T-cell (primary cell): ENCODE measurements at regions not wholly inside any gene's neighbourhood (a gene's known extent, or its start where the extent isn't known, plus 50 kb on each side); places are given as distances from the start of the nearest gene placed in this dataset.
A peak's percentile ranks its signal among the peaks of the same experiment; 100 is the strongest.
"Not testable (repeated sequence)": the region's sequence is repeated elsewhere in the genome, so short reads cannot be mapped to it uniquely, and the experiment has no call there.

Experiments used
- ATAC-seq, 4 experiments: fragments of 200-7000 bp in 3 of 4; fragments of 150-1000 bp in 1 of 4; cut with Tn5 transposase; replicated peaks in 1 of 4; 1 replicate in 3 of 4; 2 replicates in 1 of 4; pipeline ENCODE4 v1.10.0; 2021; ENCODE audit warnings: moderate library complexity in 3 of 4, mild to moderate bottlenecking in 2 of 4, moderate number of reproducible peaks in 1 of 4
- CTCF ChIA-PET, 2 donors: fragments of 300-600 bp; sonication (Branson Sonifier 250); formaldehyde crosslinking; loops; one replicate each; lab custom pipeline; 2022; ENCODE audit warnings: antibody characterized with exemption in 2 of 2; lab: Charles Lee
- POLR2A ChIA-PET, 2 donors: fragments of 300-600 bp; sonication (Branson Sonifier 250); formaldehyde crosslinking; loops; one replicate each; lab custom pipeline; 2022; ENCODE audit warnings: antibody characterized with exemption in 2 of 2; lab: Charles Lee
- DNase-seq, 35 experiments: peaks; one replicate each; pipeline versions ENCODE4 v3.0.0 to v3.0.0-alpha.2; 2013 to 2023
- H3K27ac ChIP-seq: one replicate; pipeline ENCODE4 v1.5.1; 2013; ENCODE audit warnings: low read length
- H3K27me3 ChIP-seq, 2 experiments: replicated peaks in 1 of 2; 1 replicate in 1 of 2; 2 replicates in 1 of 2; pipeline versions ENCODE4 v1.6.1 to v1.7.0; 2013; ENCODE audit warnings: low read length in 1 of 2, mixed read lengths in 1 of 2; ENCODE audit not compliant: control insufficient read depth in 2 of 2, insufficient read depth in 2 of 2; ENCODE audit errors: extremely low read depth in 1 of 2
- H3K36me3 ChIP-seq, 2 donors: 1 replicate in 1 of 2; 2 replicates in 1 of 2; pipeline versions ENCODE4 v1.6.1 to v1.7.0; 2013; ENCODE audit warnings: low read length in 1 of 2; ENCODE audit not compliant: control insufficient read depth in 2 of 2, insufficient read depth in 1 of 2; ENCODE audit errors: extremely low read depth in 1 of 2
- H3K4me1 ChIP-seq, 2 experiments: 1 replicate in 1 of 2; 2 replicates in 1 of 2; pipeline versions ENCODE4 v1.6.1 to v1.7.0; 2013; ENCODE audit warnings: low read length in 2 of 2, mixed read lengths in 1 of 2; ENCODE audit not compliant: insufficient read depth in 2 of 2, control insufficient read depth in 1 of 2; ENCODE audit errors: extremely low read depth in 1 of 2
- H3K4me3 ChIP-seq, 2 donors: 1 replicate in 1 of 2; 2 replicates in 1 of 2; pipeline versions ENCODE4 v1.5.1 to v1.7.0; 2013; ENCODE audit warnings: mild to moderate bottlenecking in 2 of 2, low read length in 1 of 2, moderate library complexity in 1 of 2; ENCODE audit not compliant: control insufficient read depth in 1 of 2; ENCODE audit errors: extremely low read depth in 1 of 2
- H3K9me3 ChIP-seq: 2 replicates; pipeline ENCODE4 v1.7.0; 2013
- H3K27ac Mint-ChIP-seq, 2 donors: one replicate each; pipeline ENCODE4 v1.8.0; 2020 to 2021; ENCODE audit warnings: mild to moderate bottlenecking in 2 of 2, mixed read lengths in 2 of 2
- H3K27me3 Mint-ChIP-seq, 2 donors: one replicate each; pipeline ENCODE4 v1.8.0; 2021 to 2022; ENCODE audit warnings: mixed read lengths in 2 of 2
- H3K36me3 Mint-ChIP-seq: one replicate; pipeline ENCODE4 v1.8.0; 2021; ENCODE audit warnings: mixed read lengths
- H3K4me1 Mint-ChIP-seq, 3 donors: one replicate each; pipeline ENCODE4 v1.8.0; 2020 to 2022; ENCODE audit warnings: mixed read lengths in 3 of 3, mild to moderate bottlenecking in 1 of 3
- H3K4me3 Mint-ChIP-seq, 3 donors: one replicate each; pipeline ENCODE4 v1.8.0; 2020 to 2022; ENCODE audit warnings: mild to moderate bottlenecking in 3 of 3, mixed read lengths in 3 of 3, moderate library complexity in 3 of 3
- H3K9me3 Mint-ChIP-seq, 3 donors: one replicate each; pipeline ENCODE4 v1.8.0; 2020 to 2022; ENCODE audit warnings: mixed read lengths in 3 of 3
- WGBS: methylation state at CpG from one replicate; pipeline ENCODE4 v1.1.5; 2013; ENCODE audit warnings: missing lambda C conversion rate; ENCODE audit not compliant: insufficient coverage; 5-methylcytosine and 5-hydroxymethylcytosine counted together

- Mint-ChIP-seq H3K36me3 (peaks cover 6% of the 10 kb centered on the region), H3K4me1 (peaks cover 31 to 42% (median 38%) of the 10 kb centered on the region in 3 donors), H3K27me3 (no peaks in the 10 kb centered on the region), H3K9me3 (peaks cover 0 to 20% (median 4%) of the 10 kb centered on the region in 3 donors), H3K4me3 (peak overlapping the region in 1 of 3 donors; percentile 48), H3K27ac (peak overlapping the region; percentile 23 to 42)
- ATAC-seq (peak in 3 of 4 experiments; percentile 55 to 65 (median 57)), DNase-seq (peak in 5 of 35 experiments; percentile 5 to 38 (median 12))
- ChIA-PET POLR2A (no interaction called here), CTCF (no interaction called here)
- H3K36me3 ChIP-seq: no peaks in the 10 kb centered on the region
- H3K27me3 ChIP-seq: no peaks in the 10 kb centered on the region
- peak overlapping the region; percentile 18 for H3K27ac ChIP-seq
- peaks cover 6 to 7% of the 10 kb centered on the region in 2 experiments for H3K4me1 ChIP-seq
- WGBS: 42% methylated on average over 2 of the region's 6 CpGs
- H3K9me3 ChIP-seq: no peaks in the 10 kb centered on the region
- H3K4me3 ChIP-seq: no peak overlapping the region
These were observed 72.4 kb upstream of the GNAQ start for GRCh38 chr9:78103971-78104433.

- H3K27ac ChIP-seq: no peak overlapping the region
- H3K27me3 ChIP-seq: no peaks in the 10 kb centered on the region
- no peaks in the 10 kb centered on the region for H3K36me3 ChIP-seq
- 80% methylated on average over 1 of the region's 2 CpGs for WGBS
- no peaks in the 10 kb centered on the region for H3K9me3 ChIP-seq
- no peaks in the 10 kb centered on the region for H3K36me3 Mint-ChIP-seq
- peaks cover 0 to 6% (median 0%) of the 10 kb centered on the region in 3 donors for H3K9me3 Mint-ChIP-seq
- no peak overlapping the region for H3K4me3 ChIP-seq
- ATAC-seq (no peak), DNase-seq (no peak)
- CTCF ChIA-PET: interaction anchor here (0.5 to 1.2 kb wide), 11 partner anchors 11 to 1626 kb away, joined by 3 to 6 read pairs (median 4); no protein-coding TSS in a partner anchor
- H3K4me1 Mint-ChIP-seq: peaks cover 24 to 36% (median 34%) of the 10 kb centered on the region in 3 donors
- no peak overlapping the region for H3K27ac Mint-ChIP-seq
- peaks cover 0 to 13% of the 10 kb centered on the region in 2 experiments for H3K4me1 ChIP-seq
- H3K4me3 Mint-ChIP-seq: no peak overlapping the region
- POLR2A ChIA-PET: interaction anchor here in 1 of 2 donors (0.6 to 0.7 kb wide), 2 partner anchors 95 to 122 kb away, joined by 5 to 10 read pairs; no protein-coding TSS in a partner anchor
- no peaks in the 10 kb centered on the region for H3K27me3 Mint-ChIP-seq
These were observed 69.6 kb upstream of the GNAQ start for GRCh38 chr9:78101247-78101646.

DNA sequence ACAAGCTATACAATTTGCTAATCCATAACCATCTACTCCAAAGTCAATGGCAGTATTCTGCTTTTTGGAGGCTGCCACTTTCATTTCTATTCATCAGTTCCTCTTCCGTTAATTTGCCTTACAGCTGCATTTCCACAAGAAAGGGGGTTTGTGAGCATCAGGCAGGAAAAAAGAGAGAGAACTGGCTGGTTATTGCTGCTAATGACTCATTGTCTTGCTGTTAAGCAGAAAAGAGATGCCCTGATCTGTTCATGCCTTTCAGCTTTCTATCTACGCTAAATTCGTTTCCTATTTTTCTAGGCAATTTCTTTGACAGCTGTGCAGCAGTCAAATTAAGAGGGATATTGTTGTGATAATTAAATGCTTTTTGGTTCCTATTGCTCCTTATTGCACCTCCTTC, 65.9 kb upstream of the GNAQ start:
- Histone ChIP-seq H3K27me3 (no peaks in the 10 kb centered on the region), H3K27ac (no peak overlapping the region), H3K36me3 (no peaks in the 10 kb centered on the region), H3K9me3 (no peaks in the 10 kb centered on the region), H3K4me3 (no peak overlapping the region), H3K4me1 (peaks cover 0 to 6% of the 10 kb centered on the region in 2 experiments)
- POLR2A ChIA-PET: interaction anchor here (0.6 kb wide), 2 partner anchors 196 to 632 kb away, joined by 3 to 6 read pairs; no protein-coding TSS in a partner anchor
- Mint-ChIP-seq H3K27ac (peak overlapping the region in 1 of 2 donors; percentile 25), H3K36me3 (no peaks in the 10 kb centered on the region), H3K4me1 (peaks cover 8 to 14% (median 11%) of the 10 kb centered on the region in 3 donors), H3K4me3 (peak overlapping the region in 1 of 3 donors; percentile 39), H3K9me3 (peaks cover 0 to 5% (median 0%) of the 10 kb centered on the region in 3 donors), H3K27me3 (no peaks in the 10 kb centered on the region)
- DNase-seq: no peak
- WGBS: no CpG with 5 or more reads among the region's 3 CpGs
- peak in 1 of 4 experiments; percentile 20 for ATAC-seq
- CTCF ChIA-PET: interaction anchor here in 1 of 2 donors (1.4 kb wide), 1 partner anchor 121 kb away, joined by 4 read pairs; no protein-coding TSS in a partner anchor

DNA sequence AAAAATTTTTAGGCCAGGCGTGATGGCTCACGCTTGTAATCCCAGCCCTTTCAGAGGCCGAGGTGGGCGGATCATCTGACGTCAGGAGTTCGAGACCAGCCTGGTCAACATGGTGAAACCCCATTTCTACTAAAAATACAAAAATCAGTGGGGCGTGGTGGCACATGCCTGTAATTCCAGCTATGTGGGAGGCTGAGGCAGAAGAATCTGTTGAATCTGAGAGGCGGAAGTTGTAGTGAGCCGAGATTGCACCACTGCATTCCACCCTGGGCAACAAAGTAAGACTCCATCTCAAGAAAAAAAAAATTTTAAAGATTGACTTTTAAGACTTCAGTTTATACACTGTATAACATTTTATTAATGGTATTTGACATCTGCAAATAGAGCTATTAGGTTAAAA, 60.1 kb upstream of the GNAQ start:
- no peaks in the 10 kb centered on the region for H3K9me3 Mint-ChIP-seq
- no peaks in the 10 kb centered on the region for H3K9me3 ChIP-seq
- ChIA-PET POLR2A (no interaction called here), CTCF (no interaction called here)
- H3K4me3 ChIP-seq: no peak overlapping the region
- no peaks in the 10 kb centered on the region for H3K36me3 Mint-ChIP-seq
- no peak overlapping the region for H3K27ac Mint-ChIP-seq
- ATAC-seq: no peak
- DNase-seq: no peak
- H3K36me3 ChIP-seq: no peaks in the 10 kb centered on the region
- H3K4me1 Mint-ChIP-seq: no peaks in the 10 kb centered on the region
- no peak overlapping the region for H3K4me3 Mint-ChIP-seq
- no peaks in the 10 kb centered on the region for H3K4me1 ChIP-seq
- no CpG with 5 or more reads among the region's 9 CpGs for WGBS
- H3K27me3 ChIP-seq: no peaks in the 10 kb centered on the region
- no peaks in the 10 kb centered on the region for H3K27me3 Mint-ChIP-seq
- H3K27ac ChIP-seq: no peak overlapping the region

DNA sequence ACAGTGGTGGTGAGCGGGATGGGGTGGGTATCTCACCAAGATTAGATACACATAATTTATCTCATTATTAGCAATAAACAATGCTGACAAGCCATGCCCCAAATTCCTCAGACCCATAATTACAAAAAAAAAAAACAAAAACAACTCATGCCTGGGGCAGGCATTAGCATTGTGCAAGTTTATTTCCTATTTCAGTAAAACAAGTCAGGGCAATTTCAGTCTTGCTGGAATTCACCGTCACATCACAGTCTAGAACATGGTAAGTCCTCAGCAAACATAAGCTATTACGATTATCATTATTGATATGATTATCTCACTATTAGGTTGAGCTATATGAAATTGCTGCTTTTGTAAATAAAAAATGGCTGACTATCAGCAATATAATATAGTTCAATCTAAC, 57.5 kb upstream of the GNAQ start:
- Mint-ChIP-seq H3K36me3 (peaks cover 6% of the 10 kb centered on the region), H3K4me3 (no peak overlapping the region), H3K27me3 (no peaks in the 10 kb centered on the region), H3K9me3 (peaks cover 2 to 6% (median 5%) of the 10 kb centered on the region in 3 donors), H3K27ac (no peak overlapping the region), H3K4me1 (no peaks in the 10 kb centered on the region)
- POLR2A ChIA-PET: no interaction called here
- Histone ChIP-seq H3K27ac (no peak overlapping the region), H3K27me3 (no peaks in the 10 kb centered on the region), H3K4me3 (no peak overlapping the region), H3K9me3 (no peaks in the 10 kb centered on the region), H3K36me3 (no peaks in the 10 kb centered on the region), H3K4me1 (no peaks in the 10 kb centered on the region)
- WGBS: no CpG with 5 or more reads among the region's 3 CpGs
- no peak for DNase-seq
- CTCF ChIA-PET: no interaction called here
- ATAC-seq: no peak

DNA sequence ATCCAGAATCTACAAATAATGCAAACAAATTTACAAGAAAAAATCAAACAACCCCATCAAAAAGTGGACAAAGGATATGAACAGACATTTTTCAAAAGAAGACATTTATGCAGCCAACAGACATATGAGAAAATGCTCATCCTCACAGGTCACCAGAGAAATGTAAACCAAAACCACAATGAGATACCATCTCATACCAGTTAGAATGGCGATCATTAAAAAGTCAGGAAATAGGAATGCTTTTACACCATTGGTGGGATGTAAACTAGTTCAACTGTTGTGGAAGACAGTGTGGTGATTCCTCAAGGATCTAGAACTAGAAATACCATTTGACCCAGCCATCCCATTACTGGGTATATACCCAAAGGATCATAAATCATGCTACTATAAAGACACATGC, 56.6 kb upstream of the GNAQ start:
- H3K4me1 Mint-ChIP-seq, CTCF ChIA-PET, DNase-seq, H3K9me3 ChIP-seq, H3K9me3 Mint-ChIP-seq, H3K4me3 ChIP-seq, H3K27ac ChIP-seq, H3K27me3 Mint-ChIP-seq, H3K27ac Mint-ChIP-seq, H3K4me1 ChIP-seq, H3K27me3 ChIP-seq, H3K36me3 ChIP-seq, POLR2A ChIA-PET, ATAC-seq, H3K36me3 Mint-ChIP-seq, H3K4me3 Mint-ChIP-seq: not testable (repeated sequence)
- WGBS: no CpG with 5 or more reads among the region's 1 CpG
